Sigmoid colon (tissue), 6 donors: ENCODE measurements at regions not wholly inside any gene's neighbourhood (a gene's known extent, or its start where the extent isn't known, plus 50 kb on each side); places are given as distances from the start of the nearest gene placed in this dataset.

Experiments
- DNase-seq: peaks from one replicate; pipeline ENCODE4 v3.0.0-alpha.2; 2019
- H3K27ac ChIP-seq, 4 donors: fragments of 200-600 bp; sonication (generic); one replicate each; pipeline ENCODE4 v1.5.1; 2016 to 2019; ENCODE audit warnings: mild to moderate bottlenecking in 1 of 4
- H3K27me3 ChIP-seq, 3 donors: fragments of 200-600 bp; sonication (generic); one replicate each; pipeline ENCODE4 v1.5.1; 2019; ENCODE audit warnings: mild to moderate bottlenecking in 1 of 3
- H3K36me3 ChIP-seq, 4 donors: fragments of 200-600 bp; sonication (generic); one replicate each; pipeline ENCODE4 v1.5.1; 2016 to 2019
- H3K4me1 ChIP-seq, 4 donors: fragments of 200-600 bp; sonication (generic); one replicate each; pipeline ENCODE4 v1.5.1; 2017 to 2019
- H3K4me3 ChIP-seq, 4 donors: fragments of 200-600 bp; sonication (generic); one replicate each; pipeline ENCODE4 v1.5.1; 2017 to 2019; ENCODE audit warnings: mild to moderate bottlenecking in 2 of 4, moderate library complexity in 1 of 4
- H3K9me3 ChIP-seq, 4 donors: fragments of 200-600 bp in 3 of 4; sonication (generic) in 3 of 4; one replicate each; pipeline versions ENCODE4 v1.5.1 to v1.6.1; 2013 to 2019
- EP300 ChIP-seq, 4 donors: sonication (generic); formaldehyde crosslinking; IDR thresholded peaks; one replicate each; pipeline ENCODE4 v1.6.1; 2017; ENCODE audit warnings: antibody characterized with exemption in 4 of 4
- POLR2A ChIP-seq, 2 donors: fragments of 450-650 bp; IDR thresholded peaks; one replicate each; pipeline ENCODE4 v1.6.1; 2016; ENCODE audit warnings: antibody characterized with exemption in 2 of 2, mild to moderate bottlenecking in 2 of 2, moderate library complexity in 2 of 2
- POLR2AphosphoS5 ChIP-seq, 4 donors: sonication (generic); formaldehyde crosslinking; IDR thresholded peaks; one replicate each; pipeline ENCODE4 v1.6.1; 2017; ENCODE audit warnings: antibody characterized with exemption in 4 of 4
- WGBS, 2 donors: extraction: QIAGEN DNeasy Blood & Tissue Kit; methylation state at CpG; one replicate each; pipeline ENCODE4 v1.1.7; 2013; 5-methylcytosine and 5-hydroxymethylcytosine counted together
- intact Hi-C: fragments of 100-400 bp; cut with DNase I; formaldehyde crosslinking; loops from one replicate; pipeline ENCODE4 v1.15.1; 2023
- TF ChIP-seq, protein P1 (sequence below), 4 experiments: fragments of 450-650 bp in 3 of 4; fragments of 200-600 bp in 1 of 4; IDR thresholded peaks; one replicate each; pipeline ENCODE4 v1.5.1; 2016 to 2019; ENCODE audit warnings: antibody characterized with exemption in 4 of 4, mild to moderate bottlenecking in 3 of 4, moderate library complexity in 2 of 4
- donor health status: healthy with polysubstance abuse.
- donor health status: healthy.

GRCh38 chr12:59517522-59517921, 78.3 kb upstream of the SLC16A7 start:
- no peaks in the 10 kb centered on the region for H3K4me1 ChIP-seq
- H3K27ac ChIP-seq, result no peak overlapping the region
- intact Hi-C loops, result no loop called here
- H3K4me3 ChIP-seq, result no peak overlapping the region
- WGBS, 2 donors, result 14 to 61% methylated on average over 2 of the region's 2 CpGs
- TF ChIP-seq EP300 (IDR thresholded peaks at IDR 0.05) (no peak), POLR2A (IDR thresholded peaks at IDR 0.05) (no peak), POLR2AphosphoS5 (IDR thresholded peaks at IDR 0.05) (no peak)
- TF ChIP-seq, protein P1, sequence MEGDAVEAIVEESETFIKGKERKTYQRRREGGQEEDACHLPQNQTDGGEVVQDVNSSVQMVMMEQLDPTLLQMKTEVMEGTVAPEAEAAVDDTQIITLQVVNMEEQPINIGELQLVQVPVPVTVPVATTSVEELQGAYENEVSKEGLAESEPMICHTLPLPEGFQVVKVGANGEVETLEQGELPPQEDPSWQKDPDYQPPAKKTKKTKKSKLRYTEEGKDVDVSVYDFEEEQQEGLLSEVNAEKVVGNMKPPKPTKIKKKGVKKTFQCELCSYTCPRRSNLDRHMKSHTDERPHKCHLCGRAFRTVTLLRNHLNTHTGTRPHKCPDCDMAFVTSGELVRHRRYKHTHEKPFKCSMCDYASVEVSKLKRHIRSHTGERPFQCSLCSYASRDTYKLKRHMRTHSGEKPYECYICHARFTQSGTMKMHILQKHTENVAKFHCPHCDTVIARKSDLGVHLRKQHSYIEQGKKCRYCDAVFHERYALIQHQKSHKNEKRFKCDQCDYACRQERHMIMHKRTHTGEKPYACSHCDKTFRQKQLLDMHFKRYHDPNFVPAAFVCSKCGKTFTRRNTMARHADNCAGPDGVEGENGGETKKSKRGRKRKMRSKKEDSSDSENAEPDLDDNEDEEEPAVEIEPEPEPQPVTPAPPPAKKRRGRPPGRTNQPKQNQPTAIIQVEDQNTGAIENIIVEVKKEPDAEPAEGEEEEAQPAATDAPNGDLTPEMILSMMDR (IDR thresholded peaks at IDR 0.05), result no peak
- H3K9me3 ChIP-seq, result no peaks in the 10 kb centered on the region
- no peak for DNase-seq
- no peaks in the 10 kb centered on the region for H3K36me3 ChIP-seq
- no peaks in the 10 kb centered on the region for H3K27me3 ChIP-seq

DNA sequence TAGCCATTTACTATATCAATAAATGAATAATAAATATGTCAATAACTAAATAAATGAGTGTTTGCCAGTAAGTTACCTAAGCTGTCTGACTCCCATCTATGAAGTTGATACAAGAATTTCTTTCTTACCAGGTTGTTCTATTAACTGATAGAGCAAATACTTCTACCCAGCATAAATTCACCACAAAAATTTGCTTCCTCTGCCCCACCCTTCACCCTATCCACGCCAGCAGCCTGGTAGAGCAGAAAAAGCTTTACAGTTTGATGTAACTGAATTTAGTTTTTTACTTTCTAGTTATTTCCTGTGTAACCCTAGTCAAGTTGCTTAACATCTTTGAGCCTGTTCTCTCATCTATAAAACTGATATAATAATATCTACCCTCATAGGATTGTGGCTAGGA, 94.9 kb upstream of the SLC16A7 start:
- Histone ChIP-seq H3K4me1 (no peaks in the 10 kb centered on the region), H3K27me3 (no peaks in the 10 kb centered on the region), H3K4me3 (no peak overlapping the region), H3K9me3 (no peaks in the 10 kb centered on the region), H3K36me3 (no peaks in the 10 kb centered on the region), H3K27ac (no peak overlapping the region)
- DNase-seq, result no peak
- no peak for TF ChIP-seq EP300 (IDR thresholded peaks at IDR 0.05)
- TF ChIP-seq, protein P1 (IDR thresholded peaks at IDR 0.05), result no peak
- no peak for TF ChIP-seq POLR2A (IDR thresholded peaks at IDR 0.05)
- no peak for TF ChIP-seq POLR2AphosphoS5 (IDR thresholded peaks at IDR 0.05)
- intact Hi-C loops, result no loop called here
- 32 to 39% methylated on average over 1 of the region's 1 CpG for WGBS, 2 donors

DNA sequence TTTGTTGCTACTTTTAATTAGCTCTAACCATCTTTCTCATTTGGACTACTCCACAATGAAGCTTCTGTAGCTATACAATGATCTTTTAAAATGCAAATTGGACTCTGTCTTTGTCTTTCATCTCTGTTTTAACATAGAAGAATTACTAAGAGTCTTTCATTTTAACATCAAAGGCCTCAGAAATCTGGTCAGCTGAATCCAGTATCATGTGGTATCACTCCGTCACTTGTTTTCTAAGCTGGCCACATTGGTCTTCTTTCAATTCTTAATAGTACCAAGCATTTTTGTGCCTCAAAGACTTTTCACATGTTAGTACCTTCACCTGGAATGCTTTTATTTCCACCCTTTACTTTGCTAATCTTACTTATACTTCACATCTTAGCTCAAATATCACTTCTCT, 95.5 kb upstream of the SLC16A7 start:
- DNase-seq, result no peak
- H3K27me3 ChIP-seq, result no peaks in the 10 kb centered on the region
- intact Hi-C loops, result no loop called here
- H3K4me1 ChIP-seq, result no peaks in the 10 kb centered on the region
- no peak overlapping the region for H3K27ac ChIP-seq
- TF ChIP-seq EP300 (IDR thresholded peaks at IDR 0.05), result no peak
- TF ChIP-seq, protein P1 (IDR thresholded peaks at IDR 0.05), result no peak
- no peak for TF ChIP-seq POLR2AphosphoS5 (IDR thresholded peaks at IDR 0.05)
- no peak for TF ChIP-seq POLR2A (IDR thresholded peaks at IDR 0.05)
- H3K4me3 ChIP-seq, result no peak overlapping the region
- H3K36me3 ChIP-seq, result no peaks in the 10 kb centered on the region
- WGBS, 2 donors, result 75 to 89% methylated on average over 1 of the region's 1 CpG
- H3K9me3 ChIP-seq, result no peaks in the 10 kb centered on the region

DNA sequence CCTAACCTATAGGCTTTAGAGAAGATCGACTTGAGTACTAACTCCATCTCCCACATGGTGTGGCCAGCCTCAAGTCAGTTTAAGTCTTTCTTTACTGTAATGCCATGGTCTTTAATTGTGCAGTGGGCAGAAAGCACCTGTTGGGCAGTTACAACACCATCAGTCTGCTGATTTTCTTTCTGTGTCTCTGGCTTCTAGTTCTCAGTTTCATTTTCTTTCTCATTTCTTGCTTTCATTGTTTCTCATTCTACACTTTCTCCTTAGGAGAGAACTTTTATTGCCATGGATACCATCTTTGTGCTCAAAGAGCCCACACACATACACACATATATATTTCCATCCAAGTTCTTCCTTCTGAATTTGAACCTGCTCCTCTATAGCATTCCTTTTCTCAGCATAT, 96.1 kb upstream of the SLC16A7 start:
- no peak overlapping the region for H3K27ac ChIP-seq
- WGBS, 2 donors, result 75 to 79% methylated on average over 1 of the region's 1 CpG
- no peaks in the 10 kb centered on the region for H3K36me3 ChIP-seq
- no peaks in the 10 kb centered on the region for H3K27me3 ChIP-seq
- no peak for TF ChIP-seq POLR2AphosphoS5 (IDR thresholded peaks at IDR 0.05)
- TF ChIP-seq, protein P1 (IDR thresholded peaks at IDR 0.05), result no peak
- no peak for TF ChIP-seq POLR2A (IDR thresholded peaks at IDR 0.05)
- TF ChIP-seq EP300 (IDR thresholded peaks at IDR 0.05), result no peak
- intact Hi-C loops, result no loop called here
- no peak for DNase-seq
- H3K4me3 ChIP-seq, result no peak overlapping the region
- no peaks in the 10 kb centered on the region for H3K4me1 ChIP-seq
- H3K9me3 ChIP-seq, result no peaks in the 10 kb centered on the region

DNA sequence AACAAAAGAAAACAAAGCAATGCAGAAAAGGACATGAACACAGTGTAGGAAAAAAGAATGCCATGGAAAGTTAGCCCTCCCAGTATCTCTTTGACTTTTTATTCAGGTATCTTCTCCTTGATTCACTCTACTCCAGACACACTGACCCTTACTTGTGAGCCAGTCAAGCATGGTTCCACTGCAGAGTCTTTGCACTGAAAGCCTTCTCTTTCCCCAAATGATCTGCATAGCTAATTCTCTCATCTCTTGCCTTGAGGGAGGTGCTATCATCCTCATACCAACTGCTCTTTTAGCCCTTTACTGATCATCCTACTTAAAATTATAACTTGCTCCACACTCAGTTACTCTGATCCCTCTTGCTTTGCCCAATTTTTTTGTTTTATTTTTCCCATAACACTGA, 101.2 kb upstream of the SLC16A7 start:
- DNase-seq, result no peak
- no peaks in the 10 kb centered on the region for H3K36me3 ChIP-seq
- no peaks in the 10 kb centered on the region for H3K27me3 ChIP-seq
- intact Hi-C loops, result no loop called here
- H3K27ac ChIP-seq, result no peak overlapping the region
- no peak overlapping the region for H3K4me3 ChIP-seq
- TF ChIP-seq POLR2AphosphoS5 (IDR thresholded peaks at IDR 0.05) (no peak), EP300 (IDR thresholded peaks at IDR 0.05) (no peak), POLR2A (IDR thresholded peaks at IDR 0.05) (no peak)
- TF ChIP-seq, protein P1 (IDR thresholded peaks at IDR 0.05), result no peak
- H3K9me3 ChIP-seq, result no peaks in the 10 kb centered on the region
- H3K4me1 ChIP-seq, result no peaks in the 10 kb centered on the region
